ENCODE measurements at regions not wholly inside any gene's neighbourhood (a gene's known extent, or its start where the extent isn't known, plus 50 kb on each side); places are given as distances from the start of the nearest gene placed in this dataset.

GRCh38 chr6:24010133-24010532 lies 115.9 kb upstream of the NRSN1 start:
- intact Hi-C loops (cut with micrococcal nuclease): no loop called here
- ATAC-seq (no peak), DNase-seq (no peak)

GRCh38 chr6:24016286-24016685 lies 109.7 kb upstream of the NRSN1 start:
- DNase-seq (no peak), ATAC-seq (no peak)
- intact Hi-C loops (cut with micrococcal nuclease): no loop called here

GRCh38 chr6:24016857-24017256 lies 109.2 kb upstream of the NRSN1 start:
- intact Hi-C loops (cut with micrococcal nuclease): no loop called here
- DNase-seq: no peak
- ATAC-seq: no peak

- intact Hi-C loops (cut with micrococcal nuclease): no loop called here
- no peak for ATAC-seq
- no peak for DNase-seq
These were observed 106.6 kb upstream of the NRSN1 start for GRCh38 chr6:24019393-24019792.

- intact Hi-C loops (cut with micrococcal nuclease): no loop called here
- ATAC-seq: no peak
- no peak for DNase-seq
These were observed 106.2 kb upstream of the NRSN1 start for GRCh38 chr6:24019830-24020229.

GRCh38 chr6:24026050-24026449 lies 100.0 kb upstream of the NRSN1 start:
- intact Hi-C loops (cut with micrococcal nuclease): no loop called here
- no peak for DNase-seq
- no peak for ATAC-seq

GRCh38 chr6:24031496-24031895 lies 94.5 kb upstream of the NRSN1 start:
- DNase-seq: no peak
- ATAC-seq: no peak
- intact Hi-C loops (cut with micrococcal nuclease): no loop called here

- no peak for DNase-seq
- intact Hi-C loops (cut with micrococcal nuclease): no loop called here
- peak; percentile 50 for ATAC-seq
These were observed 92.9 kb upstream of the NRSN1 start for GRCh38 chr6:24032896-24033688.

- no peak for ATAC-seq
These were observed 82.2 kb upstream of the NRSN1 start for GRCh38 chr6:24043848-24044247.

GRCh38 chr6:24051942-24052589 lies 73.9 kb upstream of the NRSN1 start:
- ATAC-seq (no peak), DNase-seq (no peak)
- intact Hi-C loops (cut with micrococcal nuclease): no loop called here

More at GRCh38 chr6:24043848-24044247, 82.2 kb upstream of the NRSN1 start:
- no peak for DNase-seq
- intact Hi-C loops (cut with micrococcal nuclease): no loop called here

- peak; percentile 21 for DNase-seq
- ATAC-seq: peak; percentile 21
- intact Hi-C loops (cut with micrococcal nuclease): no loop called here
These were observed 73.4 kb upstream of the NRSN1 start for GRCh38 chr6:24052590-24052961.

GRCh38 chr6:24053057-24053456 lies 73.0 kb upstream of the NRSN1 start:
- intact Hi-C loops (cut with micrococcal nuclease): no loop called here
- ATAC-seq (no peak), DNase-seq (no peak)

- DNase-seq (no peak), ATAC-seq (no peak)
- intact Hi-C loops (cut with micrococcal nuclease): no loop called here
These were observed 71.6 kb upstream of the NRSN1 start for GRCh38 chr6:24054388-24054787.

GRCh38 chr6:24056567-24056966 lies 69.4 kb upstream of the NRSN1 start:
- DNase-seq (no peak), ATAC-seq (no peak)
- intact Hi-C loops (cut with micrococcal nuclease): no loop called here

GRCh38 chr6:24057030-24057429 lies 69.0 kb upstream of the NRSN1 start:
- DNase-seq: no peak
- intact Hi-C loops (cut with micrococcal nuclease): no loop called here
- no peak for ATAC-seq

GRCh38 chr6:24060982-24061754 lies 64.8 kb upstream of the NRSN1 start:
- no peak for DNase-seq
- ATAC-seq: no peak
- intact Hi-C loops (cut with micrococcal nuclease): no loop called here

- intact Hi-C loops (cut with micrococcal nuclease): no loop called here
- DNase-seq (no peak), ATAC-seq (no peak)
These were observed 61.9 kb upstream of the NRSN1 start for GRCh38 chr6:24064106-24064505.

- intact Hi-C loops (cut with micrococcal nuclease): no loop called here
- DNase-seq (no peak), ATAC-seq (no peak)
These were observed 61.2 kb upstream of the NRSN1 start for GRCh38 chr6:24064832-24065231.

- DNase-seq: no peak
- intact Hi-C loops (cut with micrococcal nuclease): no loop called here
- ATAC-seq: no peak
These were observed 56.5 kb upstream of the NRSN1 start for GRCh38 chr6:24069526-24069925.

GRCh38 chr6:24072038-24072746 lies 53.8 kb upstream of the NRSN1 start:
- ATAC-seq (no peak), DNase-seq (no peak)
- intact Hi-C loops (cut with micrococcal nuclease): no loop called here

All from left ventricle myocardium superior (tissue), 1 donor.